GM12892 (cell line): ENCODE measurements at regions not wholly inside any gene's neighbourhood (a gene's known extent, or its start where the extent isn't known, plus 50 kb on each side); places are given as distances from the start of the nearest gene placed in this dataset.
A peak's percentile ranks its signal among the peaks of the same experiment; 100 is the strongest.

Source experiments
- DNase-seq: peaks from one replicate; pipeline ENCODE4 v3.0.0; 2011; ENCODE audit not compliant: insufficient read length
- FAIRE-seq: peaks from 2 replicates; lab custom pipeline; 2011; peaks lifted over from hg19 to GRCh38; lab: Jason Lieb, UNC
- POLR2A ChIP-seq: IDR thresholded peaks from 2 replicates; pipeline ENCODE4 v1.6.1; 2011; ENCODE audit warnings: low read depth, low read length, control low read depth
- POLR2AphosphoS5 ChIP-seq: IDR thresholded peaks from 2 replicates; pipeline ENCODE4 v1.6.1; 2011; ENCODE audit warnings: low read depth, low read length, control low read depth
- TAF1 ChIP-seq: IDR thresholded peaks from 2 replicates; pipeline ENCODE4 v1.6.1; 2011; ENCODE audit warnings: low read depth, mild to moderate bottlenecking, control low read depth, low read length, borderline replicate concordance

DNA sequence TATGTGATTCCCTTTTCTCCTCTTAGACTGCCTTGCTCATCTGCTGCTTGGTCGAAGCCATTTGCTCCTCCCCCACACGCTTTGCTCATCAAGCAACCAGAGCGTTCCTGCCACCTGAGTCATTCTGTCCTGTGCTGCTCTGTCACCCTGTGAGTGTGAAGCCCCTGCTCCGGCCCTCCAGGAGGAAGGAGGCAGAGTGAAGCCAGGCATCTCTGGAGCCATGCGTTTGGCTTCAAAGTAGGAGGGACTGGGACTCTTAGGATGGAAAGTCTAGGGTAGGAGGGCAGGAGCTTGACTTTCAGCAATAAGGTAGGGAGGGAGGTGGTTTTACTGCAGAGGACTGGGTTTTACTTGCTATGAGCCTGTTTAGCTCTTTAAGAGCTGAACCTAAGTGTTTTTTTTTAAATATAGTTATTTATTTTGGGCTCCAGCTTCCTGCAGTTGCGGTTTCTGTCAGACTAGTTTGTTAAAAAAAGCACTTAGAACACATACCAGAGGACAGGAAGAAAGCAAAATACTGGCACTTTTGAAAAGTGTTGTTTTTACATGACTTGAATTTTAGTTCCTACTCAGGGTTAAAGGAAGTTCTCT is 63.6 kb downstream of the SPINK2 start:
- peak; percentile 71 for FAIRE-seq

DNA sequence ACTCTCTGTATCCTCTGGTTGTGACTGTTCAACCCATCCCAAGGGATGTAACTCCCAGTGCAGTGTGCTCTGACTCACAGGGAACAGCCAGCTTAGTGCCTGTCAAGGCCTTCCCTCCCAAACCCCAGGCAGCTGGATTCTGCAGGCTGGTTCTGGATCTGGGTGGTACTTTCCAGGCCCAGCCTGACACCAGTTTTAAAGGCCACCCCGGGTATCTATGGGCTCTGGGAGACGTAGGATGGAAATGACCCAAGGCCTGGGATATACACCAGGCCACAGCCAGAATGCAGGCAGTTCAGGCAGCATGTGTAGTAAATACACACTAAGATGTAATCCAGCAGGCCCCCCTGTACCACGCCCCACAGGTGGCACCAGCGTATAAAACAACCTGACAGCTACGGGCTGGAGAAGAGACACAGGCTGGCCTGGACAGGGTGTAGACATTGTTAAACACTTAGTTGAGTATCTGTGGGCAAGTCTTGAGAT is 64.2 kb downstream of the SPINK2 start:
- FAIRE-seq (no peak), DNase-seq (no peak)
- TF ChIP-seq TAF1 = no peak
- no peak for TF ChIP-seq POLR2AphosphoS5
- TF ChIP-seq POLR2A = no peak

More for the DNA sequence above, 63.6 kb downstream of the SPINK2 start:
- peak; percentile 52 for DNase-seq
- TF ChIP-seq POLR2AphosphoS5 = peak; percentile 52; the same call in 1 of the 2 replicates
- TF ChIP-seq POLR2A = peak; percentile 58; the same call in 1 of the 2 replicates
- TF ChIP-seq TAF1 = peak; percentile 22; the same call in 1 of the 2 replicates

DNA sequence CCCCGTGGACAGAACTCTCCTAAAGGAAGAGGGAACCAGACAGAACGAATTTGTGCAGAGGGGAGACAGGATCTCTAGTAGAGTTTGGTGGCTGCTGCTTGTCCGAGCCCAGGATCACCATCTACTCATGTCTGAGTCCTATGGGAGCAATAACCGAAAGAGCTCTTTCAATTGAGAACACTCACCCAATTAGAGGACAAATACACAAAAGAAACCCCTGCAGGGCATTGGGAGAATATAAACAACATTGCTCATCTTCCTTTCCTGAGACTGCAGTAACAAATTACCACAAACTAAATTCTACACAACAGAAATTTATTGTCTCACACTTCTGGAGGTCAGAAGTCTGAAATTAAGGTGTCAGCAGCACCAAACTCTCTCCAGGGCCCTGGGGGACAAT is 65.6 kb downstream of the SPINK2 start:
- DNase-seq = no peak
- TF ChIP-seq TAF1 (no peak), POLR2AphosphoS5 (no peak), POLR2A (no peak)
- FAIRE-seq = no peak

DNA sequence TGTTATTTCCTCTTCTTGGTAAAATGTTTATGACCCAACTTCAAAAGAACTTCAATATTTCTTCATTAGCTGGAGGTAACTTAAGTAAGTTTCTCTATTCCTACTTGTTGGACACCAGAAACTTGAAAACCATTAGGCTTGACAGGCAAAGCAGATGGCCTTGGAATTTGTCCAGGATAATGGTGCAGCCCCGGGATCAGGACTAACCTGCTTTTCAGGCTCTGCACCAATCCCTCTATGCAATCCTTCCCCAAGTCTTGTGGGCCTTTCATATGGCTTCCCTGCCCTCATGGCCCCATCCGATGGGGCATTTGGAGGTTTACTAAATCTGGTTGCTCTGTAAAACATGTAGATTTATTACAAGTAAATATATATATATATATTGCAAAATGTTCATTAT is 68.5 kb downstream of the SPINK2 start:
- TF ChIP-seq POLR2A = no peak
- no peak for TF ChIP-seq POLR2AphosphoS5
- no peak for TF ChIP-seq TAF1
- DNase-seq (no peak), FAIRE-seq (no peak)

DNA sequence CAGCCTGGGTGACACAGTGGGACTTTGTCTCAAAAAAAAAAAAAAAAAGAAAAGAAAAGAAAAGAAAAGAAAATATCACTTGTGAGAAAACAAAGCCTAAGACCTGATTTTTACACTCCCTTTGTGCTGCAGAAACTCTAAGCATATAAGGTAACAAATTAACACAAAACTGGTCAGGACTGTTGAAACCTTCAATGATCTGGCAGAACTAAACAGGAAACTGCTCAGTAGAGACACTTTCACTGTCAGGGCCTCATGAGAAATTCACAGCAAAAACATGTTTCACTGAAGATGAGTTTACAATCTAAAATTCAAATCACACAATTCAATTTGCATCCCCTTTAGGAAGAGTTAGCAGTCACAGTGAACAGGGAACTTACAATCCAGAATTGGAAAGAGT is 69.1 kb upstream of the HOPX start:
- no peak for DNase-seq

DNA sequence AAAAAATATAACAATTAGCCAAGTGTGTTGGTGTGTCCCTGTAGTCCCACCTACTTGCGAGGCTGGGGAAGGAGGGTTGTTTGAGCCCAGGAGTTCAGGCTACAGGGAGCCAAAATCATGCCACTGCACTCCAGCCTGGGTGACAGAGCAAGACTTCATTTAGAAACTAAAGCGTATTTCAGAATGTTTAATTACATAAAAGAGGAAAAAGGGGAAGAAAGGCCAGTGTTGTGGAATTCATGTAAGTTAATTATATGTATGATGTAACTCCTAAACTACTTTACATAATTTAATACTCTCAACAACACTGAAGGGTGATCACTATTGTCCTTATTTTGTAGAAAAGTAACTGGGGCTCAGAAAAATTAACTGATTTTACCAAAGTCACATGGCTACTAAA is 67.2 kb upstream of the HOPX start:
- TF ChIP-seq TAF1 (no peak), POLR2A (no peak), POLR2AphosphoS5 (no peak)
- DNase-seq (no peak), FAIRE-seq (no peak)

More for the DNA sequence above, 69.1 kb upstream of the HOPX start:
- TF ChIP-seq POLR2AphosphoS5 (no peak), POLR2A (no peak), TAF1 (no peak)
- no peak for FAIRE-seq

DNA sequence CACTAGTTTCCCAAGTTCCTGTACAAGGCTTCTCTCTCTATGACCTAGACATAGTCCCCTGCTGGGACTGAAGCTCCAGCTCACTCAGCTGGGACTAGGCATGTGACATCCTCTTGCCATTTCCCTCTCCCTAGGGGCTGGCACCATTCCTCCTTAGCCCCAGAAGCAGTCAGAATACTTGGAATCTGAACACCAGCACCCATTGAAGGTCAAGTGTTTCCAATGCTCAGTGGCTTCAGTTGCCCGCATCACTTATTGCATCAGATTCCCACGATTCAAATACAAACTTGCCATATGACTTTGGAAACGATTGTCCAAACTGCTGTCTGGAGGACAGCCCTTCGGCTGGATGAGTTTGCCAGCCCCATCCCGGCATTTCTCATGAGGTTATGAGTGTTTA is 65.5 kb upstream of the HOPX start:
- no peak for FAIRE-seq
- no peak for DNase-seq

DNA sequence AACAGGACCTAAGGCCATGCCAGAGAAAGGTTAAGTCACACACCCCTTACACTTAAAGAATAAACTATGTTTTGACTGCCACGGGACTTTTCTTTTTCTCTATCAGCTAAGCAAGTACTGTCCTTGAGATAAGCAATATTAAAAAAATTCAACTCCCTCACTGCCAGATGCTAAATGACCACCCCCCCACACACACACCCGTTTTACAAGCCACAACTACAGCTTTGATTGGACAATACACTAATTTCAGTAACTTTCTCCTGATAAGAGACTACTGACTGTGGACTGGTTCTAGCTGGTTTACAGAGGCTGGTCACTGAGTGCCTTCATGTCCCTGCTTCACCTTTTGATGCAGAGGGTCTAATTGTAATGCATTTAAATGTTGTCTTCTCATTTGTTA is 63.9 kb upstream of the HOPX start:
- no peak for DNase-seq
- FAIRE-seq = no peak
- TF ChIP-seq TAF1 (no peak), POLR2AphosphoS5 (no peak), POLR2A (no peak)

More for the DNA sequence above, 65.5 kb upstream of the HOPX start:
- TF ChIP-seq POLR2AphosphoS5 (no peak), POLR2A (no peak), TAF1 (no peak)

DNA sequence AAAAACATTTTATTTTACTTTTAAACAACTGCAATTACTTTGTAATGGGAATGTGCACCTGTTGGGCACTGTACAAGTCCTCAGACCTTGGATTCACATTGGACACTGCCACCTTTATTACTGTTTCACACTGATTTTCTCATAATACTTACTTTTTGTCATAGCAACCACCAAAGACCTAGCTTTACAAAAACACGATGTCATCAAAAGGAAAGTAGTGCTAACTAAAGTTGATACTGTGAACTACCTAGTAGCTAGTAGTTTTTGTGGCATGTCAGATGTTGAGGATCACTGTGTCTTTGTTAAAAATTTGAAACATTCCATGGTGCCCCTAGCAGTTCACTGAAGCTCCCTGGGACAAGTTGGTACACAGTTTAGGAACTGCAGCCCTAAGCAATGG is 62.9 kb upstream of the HOPX start:
- DNase-seq (no peak), FAIRE-seq (no peak)
- no peak for TF ChIP-seq TAF1
- TF ChIP-seq POLR2A = no peak

DNA sequence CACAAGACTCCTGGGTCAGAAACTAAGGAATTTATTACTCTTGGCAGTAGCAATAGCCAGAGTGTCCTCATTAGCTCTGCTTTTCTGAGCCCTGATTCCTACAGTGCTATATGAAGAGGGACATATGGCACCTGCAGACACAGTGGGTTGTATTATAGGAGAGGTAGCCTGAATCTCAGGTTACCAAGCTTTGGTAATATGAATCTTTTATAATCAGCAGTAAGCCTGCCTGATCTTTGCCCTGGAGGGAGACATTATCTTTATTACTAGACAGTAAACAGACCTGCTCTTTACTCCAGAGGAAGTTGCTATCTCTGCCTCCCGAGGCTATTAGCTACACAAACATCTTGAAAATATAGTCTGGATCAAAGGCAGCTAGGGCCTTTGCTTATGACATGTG is 62.5 kb upstream of the HOPX start:
- TF ChIP-seq POLR2A = no peak
- no peak for DNase-seq
- FAIRE-seq = no peak

DNA sequence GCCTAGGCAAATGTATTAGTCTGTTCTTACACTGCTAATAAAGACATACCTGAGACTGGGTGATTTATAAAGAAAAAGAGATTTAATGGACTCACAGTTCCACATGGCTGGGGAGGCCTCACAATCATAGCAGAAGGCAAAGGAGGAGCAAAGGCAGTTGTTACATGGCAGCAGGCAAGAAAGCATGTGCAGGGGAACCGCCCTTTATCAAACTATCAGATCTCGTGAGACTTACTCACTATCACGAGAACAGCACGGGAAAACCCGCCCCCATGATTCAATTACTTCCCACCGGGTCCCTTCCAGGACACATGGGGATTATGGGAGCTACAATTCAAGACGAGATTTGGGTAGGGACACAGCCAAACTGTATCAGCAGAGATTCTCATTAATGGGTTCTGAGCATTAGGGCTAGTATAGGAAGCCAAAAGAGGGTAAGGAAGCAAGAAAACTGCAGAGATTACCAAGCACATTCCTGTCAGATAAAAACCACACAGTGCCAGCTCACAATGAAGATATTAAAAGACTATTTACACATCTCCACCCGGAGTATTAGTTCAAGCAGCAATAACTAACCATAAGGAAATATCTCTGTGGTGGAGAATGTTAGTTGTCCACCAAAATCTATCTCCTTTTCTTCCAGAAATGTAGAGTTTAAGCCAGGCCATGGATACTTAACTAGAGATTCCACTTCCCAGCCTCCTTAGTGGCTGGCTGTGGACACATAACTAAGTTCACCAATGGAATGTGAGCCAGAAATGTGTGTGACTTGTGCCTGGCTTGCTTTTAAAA is 61.2 kb upstream of the HOPX start:
- TF ChIP-seq POLR2AphosphoS5 (no peak), TAF1 (no peak), POLR2A (no peak)
- FAIRE-seq (no peak), DNase-seq (no peak)

DNA sequence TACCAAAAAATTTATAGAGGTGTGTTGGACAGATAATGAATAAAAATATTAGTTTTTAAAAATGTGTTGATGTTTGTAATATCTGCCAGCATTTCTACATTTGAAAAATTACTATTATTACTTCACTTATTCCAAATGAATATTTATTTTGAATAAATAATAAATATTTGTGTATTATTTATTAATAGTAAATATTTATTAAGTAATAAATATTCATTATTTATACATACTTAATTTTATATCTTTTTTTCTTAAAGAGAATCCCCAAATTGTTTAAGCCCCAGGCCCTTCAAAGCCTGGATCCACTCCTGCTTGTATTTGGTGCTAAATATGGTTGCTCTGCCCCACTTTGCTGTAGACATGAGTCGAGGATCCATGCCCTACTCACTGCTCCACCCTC is 60.5 kb upstream of the HOPX start:
- DNase-seq = no peak
- no peak for FAIRE-seq
- TF ChIP-seq POLR2AphosphoS5 (no peak), TAF1 (no peak), POLR2A (no peak)
